ENCODE measurements at regions not wholly inside any gene's neighbourhood (a gene's known extent, or its start where the extent isn't known, plus 50 kb on each side); places are given as distances from the start of the nearest gene placed in this dataset.

- TF ChIP-seq CTCF (IDR thresholded peaks at IDR 0.05) (no peak), POLR2A (IDR thresholded peaks at IDR 0.05) (no peak)
- 64 to 87% (median 77%) methylated on average over 6 of the region's 6 CpGs for WGBS, 4 donors
- Histone ChIP-seq H3K27ac (no peak overlapping the region), H3K36me3 (replicated peaks in 1 of 2) (no peaks in the 10 kb centered on the region), H3K9me3 (replicated peaks in 1 of 3) (no peaks in the 10 kb centered on the region), H3K27me3 (no peaks in the 10 kb centered on the region), H3K4me3 (no peak overlapping the region), H3K4me1 (replicated peaks in 1 of 2) (no peaks in the 10 kb centered on the region)
- DNase-seq, result no peak
- intact Hi-C loops (cut with DNase I), result no loop called here
These were observed 86.1 kb upstream of the ADAMTS2 start for GRCh38 chr5:179431221-179431824.

GRCh38 chr5:179430193-179431175 is 85.2 kb upstream of the ADAMTS2 start:
- H3K27ac ChIP-seq, result no peak overlapping the region
- no peak overlapping the region for H3K4me3 ChIP-seq
- H3K27me3 ChIP-seq, result no peaks in the 10 kb centered on the region
- no peaks in the 10 kb centered on the region for H3K9me3 ChIP-seq (replicated peaks in 1 of 3)
- H3K36me3 ChIP-seq (replicated peaks in 1 of 2), result no peaks in the 10 kb centered on the region
- no peak for DNase-seq
- H3K4me1 ChIP-seq (replicated peaks in 1 of 2), result no peaks in the 10 kb centered on the region
- 85 to 92% (median 89%) methylated on average over 15 to 22 of the region's 22 CpGs for WGBS, 4 donors
- TF ChIP-seq CTCF (IDR thresholded peaks at IDR 0.05) (no peak), POLR2A (IDR thresholded peaks at IDR 0.05) (no peak)
- intact Hi-C loops (cut with DNase I), result no loop called here

- Histone ChIP-seq H3K4me1 (replicated peaks in 1 of 2) (no peaks in the 10 kb centered on the region), H3K36me3 (replicated peaks in 1 of 2) (no peaks in the 10 kb centered on the region), H3K4me3 (no peak overlapping the region), H3K27ac (no peak overlapping the region), H3K27me3 (no peaks in the 10 kb centered on the region), H3K9me3 (replicated peaks in 1 of 3) (no peaks in the 10 kb centered on the region)
- TF ChIP-seq POLR2A (IDR thresholded peaks at IDR 0.05), result no peak
- TF ChIP-seq CTCF (IDR thresholded peaks at IDR 0.05), result no peak
- no peak for DNase-seq
- 72 to 97% (median 85%) methylated on average over 2 to 21 of the region's 21 CpGs for WGBS, 4 donors
- intact Hi-C loops (cut with DNase I), result no loop called here
These were observed 82.4 kb upstream of the ADAMTS2 start for GRCh38 chr5:179427676-179428056.

- Histone ChIP-seq H3K4me3 (no peak overlapping the region), H3K9me3 (replicated peaks in 1 of 3) (no peaks in the 10 kb centered on the region), H3K27me3 (no peaks in the 10 kb centered on the region), H3K27ac (no peak overlapping the region), H3K36me3 (replicated peaks in 1 of 2) (no peaks in the 10 kb centered on the region), H3K4me1 (replicated peaks in 1 of 2) (no peaks in the 10 kb centered on the region)
- TF ChIP-seq CTCF (IDR thresholded peaks at IDR 0.05), result no peak
- no peak for TF ChIP-seq POLR2A (IDR thresholded peaks at IDR 0.05)
- peak in 1 of 7 donors; percentile 0 for DNase-seq
- intact Hi-C loops (cut with DNase I), result no loop called here
- WGBS, 4 donors, result 69 to 75% (median 72%) methylated on average over 12 to 28 of the region's 28 CpGs
These were observed 81.9 kb upstream of the ADAMTS2 start for GRCh38 chr5:179427032-179427675.

Measured in adrenal gland (tissue), 9 donors.